Ovary (tissue), 7 donors: ENCODE measurements at regions not wholly inside any gene's neighbourhood (a gene's known extent, or its start where the extent isn't known, plus 50 kb on each side); places are given as distances from the start of the nearest gene placed in this dataset.

ENCODE experiments used
- DNase-seq, 5 donors: peaks; one replicate each; pipeline ENCODE4 v3.0.0-alpha.2; 2019 to 2020
- H3K27ac ChIP-seq, 2 donors: fragments of 200-600 bp; one replicate each; pipeline versions ENCODE4 v1.5.1 to v1.8.0; 2019 to 2022
- H3K27me3 ChIP-seq: fragments of 200-600 bp; one replicate; pipeline ENCODE4 v1.8.0; 2022
- H3K36me3 ChIP-seq: fragments of 200-600 bp; sonication (generic); one replicate; pipeline ENCODE4 v1.5.1; 2019
- H3K4me1 ChIP-seq: one replicate; pipeline ENCODE4 v1.8.1; 2013; ENCODE audit warnings: mild to moderate bottlenecking, moderate library complexity; ENCODE audit not compliant: insufficient read depth
- H3K4me3 ChIP-seq: fragments of 200-600 bp; sonication (generic); one replicate; pipeline ENCODE4 v1.5.1; 2017
- H3K9me3 ChIP-seq, 2 donors: fragments of 200-600 bp in 1 of 2; sonication (generic) in 1 of 2; one replicate each; pipeline versions ENCODE4 v1.5.1 to v1.8.1; 2013 to 2019; ENCODE audit warnings: mild to moderate bottlenecking in 1 of 2, moderate library complexity in 1 of 2
- CTCF ChIP-seq, 3 donors: fragments of 450-650 bp in 2 of 3; fragments of 200-600 bp in 1 of 3; IDR thresholded peaks; one replicate each; pipeline versions ENCODE4 v1.5.1 to v1.8.0; 2016 to 2022; ENCODE audit warnings: antibody characterized with exemption in 3 of 3, mild to moderate bottlenecking in 1 of 3
- EP300 ChIP-seq: sonication (generic); formaldehyde crosslinking; IDR thresholded peaks from one replicate; pipeline ENCODE4 v1.6.1; 2017; ENCODE audit warnings: antibody characterized with exemption
- POLR2A ChIP-seq: fragments of 450-650 bp; IDR thresholded peaks from one replicate; pipeline ENCODE4 v1.6.1; 2017; ENCODE audit warnings: antibody characterized with exemption, mild to moderate bottlenecking, moderate library complexity
- WGBS, 3 donors: extraction: QIAGEN DNeasy Blood & Tissue Kit in 1 of 3; methylation state at CpG; one replicate each; pipeline versions ENCODE4 v1.1.5 to v1.1.7; 2013 to 2017; 5-methylcytosine and 5-hydroxymethylcytosine counted together
- intact Hi-C, 4 donors: fragments of 100-400 bp; cut with DNase I; formaldehyde crosslinking; loops; one replicate each; pipeline versions ENCODE4 v1.11.0 to v1.15.1; 2022 to 2023
- donor health status: DM: no; HTN: no; CAD: no; lungs with moderate emphysema.
- donor health status: DM: no; HTN: no; CAD: no.
- donor health status: Bipolar disorder and iron deficiency.
- donor health status: DM: no; HTN: no; CAD: no.
- donor health status: DM: yes; HTN: yes; CAD: no.

GRCh38 chr21:19392390-19392789 lies 988.8 kb upstream of the TMPRSS15 start:
- 60 to 68% (median 62%) methylated on average over 4 of the region's 4 CpGs for WGBS, 3 donors
- TF ChIP-seq CTCF (IDR thresholded peaks at IDR 0.05): no peak
- no peak for TF ChIP-seq POLR2A
- TF ChIP-seq EP300: no peak

DNA sequence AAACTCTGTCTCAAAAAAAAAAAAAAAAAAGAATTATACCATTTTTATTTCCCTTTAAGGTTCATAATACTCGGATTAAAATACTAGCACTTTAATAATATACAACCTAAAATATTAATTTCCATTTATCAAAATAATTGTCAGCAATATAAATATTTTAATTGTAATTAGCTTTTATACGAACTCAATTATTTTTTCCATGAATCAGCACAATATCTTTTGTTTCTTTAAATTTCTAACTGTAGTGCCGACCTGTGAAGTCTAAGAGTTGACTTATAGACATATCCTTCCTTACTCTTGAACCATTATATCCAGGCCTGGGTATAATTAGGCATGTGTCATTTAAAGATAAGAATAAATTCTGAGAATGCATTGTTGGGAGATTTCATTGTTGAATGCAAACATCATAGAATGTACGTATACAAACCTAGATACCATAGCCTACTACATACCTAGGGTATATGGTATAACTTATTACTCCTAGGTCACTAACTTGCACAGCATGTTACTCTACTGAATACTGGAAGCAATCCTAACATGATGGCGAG lies 996.7 kb upstream of the TMPRSS15 start:
- Histone ChIP-seq H3K4me1 (no peaks in the 10 kb centered on the region), H3K27me3 (no peaks in the 10 kb centered on the region), H3K36me3 (no peaks in the 10 kb centered on the region), H3K4me3 (no peak overlapping the region), H3K27ac (no peak overlapping the region), H3K9me3 (no peaks in the 10 kb centered on the region)
- TF ChIP-seq CTCF (IDR thresholded peaks at IDR 0.05): no peak
- DNase-seq: no peak
- WGBS, 3 donors: 76 to 86% (median 76%) methylated on average over 5 of the region's 5 CpGs
- intact Hi-C loops: no loop called here

More at GRCh38 chr21:19392390-19392789, 988.8 kb upstream of the TMPRSS15 start:
- intact Hi-C loops: no loop called here
- no peaks in the 10 kb centered on the region for H3K36me3 ChIP-seq
- no peaks in the 10 kb centered on the region for H3K27me3 ChIP-seq
- no peaks in the 10 kb centered on the region for H3K4me1 ChIP-seq
- H3K4me3 ChIP-seq: no peak overlapping the region
- no peak for DNase-seq
- H3K27ac ChIP-seq: no peak overlapping the region
- H3K9me3 ChIP-seq: no peaks in the 10 kb centered on the region

DNA sequence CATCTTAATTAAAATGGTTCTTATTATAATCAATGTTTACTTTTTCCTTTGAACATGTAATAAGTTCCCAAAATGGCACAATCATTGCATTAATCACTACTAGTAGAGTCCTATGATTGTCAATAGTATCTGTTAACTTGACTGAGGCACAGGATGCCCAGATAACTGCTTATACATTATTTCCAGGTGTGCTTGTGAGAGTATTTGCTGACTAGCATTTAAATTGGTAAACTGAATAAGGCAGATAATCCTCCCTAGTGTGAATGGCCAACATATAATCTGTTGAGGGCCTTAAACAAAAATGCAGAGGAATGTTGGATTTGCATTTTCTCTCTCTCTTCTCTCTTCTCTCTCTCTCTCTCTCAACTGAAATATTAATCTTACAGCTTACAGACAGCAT lies 999.3 kb upstream of the TMPRSS15 start:
- intact Hi-C loops: no loop called here
- Histone ChIP-seq H3K9me3 (no peaks in the 10 kb centered on the region), H3K4me3 (no peak overlapping the region), H3K27ac (no peak overlapping the region), H3K27me3 (no peaks in the 10 kb centered on the region), H3K36me3 (no peaks in the 10 kb centered on the region), H3K4me1 (no peaks in the 10 kb centered on the region)
- TF ChIP-seq POLR2A: no peak
- no peak for TF ChIP-seq EP300
- TF ChIP-seq CTCF (IDR thresholded peaks at IDR 0.05): no peak
- no peak for DNase-seq

DNA sequence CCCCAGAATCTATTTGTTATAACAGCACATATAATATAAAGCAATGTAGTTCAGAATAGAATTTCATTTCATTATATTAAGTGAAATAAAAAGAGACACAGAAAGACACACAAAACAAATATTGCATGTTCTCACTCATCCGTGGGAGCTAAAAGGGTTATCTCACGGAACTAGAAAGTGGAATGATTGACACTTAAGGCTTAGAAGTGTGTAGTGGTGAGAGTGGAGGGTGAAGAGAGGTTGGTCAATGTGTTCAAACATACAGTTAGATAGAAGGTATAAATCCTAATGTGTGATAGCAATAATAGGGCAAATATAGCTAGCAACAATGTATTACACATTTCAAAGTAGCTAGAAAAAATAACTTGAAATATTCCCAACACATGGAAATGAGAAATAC lies 1001.7 kb upstream of the TMPRSS15 start:
- Histone ChIP-seq H3K36me3 (no peaks in the 10 kb centered on the region), H3K4me3 (no peak overlapping the region), H3K27ac (no peak overlapping the region), H3K4me1 (no peaks in the 10 kb centered on the region), H3K27me3 (no peaks in the 10 kb centered on the region), H3K9me3 (no peaks in the 10 kb centered on the region)
- no peak for TF ChIP-seq EP300
- no peak for DNase-seq
- intact Hi-C loops: no loop called here
- 58 to 63% (median 63%) methylated on average over 2 of the region's 2 CpGs for WGBS, 3 donors

DNA sequence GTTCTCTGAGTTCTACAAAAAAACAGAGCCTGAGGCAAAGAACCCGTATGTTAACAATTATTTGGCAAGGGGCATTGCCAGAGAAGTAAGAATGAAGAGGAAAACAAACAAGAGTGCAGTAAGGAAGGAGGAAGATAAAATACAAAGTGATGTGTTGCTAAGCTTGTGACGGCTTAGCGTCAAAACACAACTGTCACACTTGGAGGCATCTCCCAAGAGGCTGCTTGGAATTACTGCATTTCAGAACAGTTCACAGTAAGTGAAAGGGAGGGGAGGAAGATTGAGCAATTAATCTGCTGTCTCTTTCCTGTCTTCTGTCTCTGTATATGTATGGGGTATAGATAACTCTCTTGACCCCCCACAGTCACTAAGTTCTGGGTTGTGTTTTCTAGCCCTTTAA lies 1017.0 kb upstream of the TMPRSS15 start:
- H3K27ac ChIP-seq: no peak overlapping the region
- intact Hi-C loops: no loop called here
- H3K4me3 ChIP-seq: no peak overlapping the region
- no peaks in the 10 kb centered on the region for H3K9me3 ChIP-seq
- WGBS, 3 donors: 54 to 56% (median 55%) methylated on average over 3 of the region's 3 CpGs
- H3K4me1 ChIP-seq: no peaks in the 10 kb centered on the region
- DNase-seq: no peak
- H3K36me3 ChIP-seq: no peaks in the 10 kb centered on the region
- TF ChIP-seq POLR2A (no peak), EP300 (no peak), CTCF (IDR thresholded peaks at IDR 0.05) (no peak)
- H3K27me3 ChIP-seq: peaks cover 3% of the 10 kb centered on the region
